MV-4-11 (cell line): ENCODE measurements at regions not wholly inside any gene's neighbourhood (a gene's known extent, or its start where the extent isn't known, plus 50 kb on each side); places are given as distances from the start of the nearest gene placed in this dataset.
"Not testable (repeated sequence)": the region's sequence is repeated elsewhere in the genome, so short reads cannot be mapped to it uniquely, and the experiment has no call there.

Experiments used
- DNase-seq: peaks from one replicate; lab custom pipeline; 2025; lab: John Stamatoyannopoulos, UW

DNA sequence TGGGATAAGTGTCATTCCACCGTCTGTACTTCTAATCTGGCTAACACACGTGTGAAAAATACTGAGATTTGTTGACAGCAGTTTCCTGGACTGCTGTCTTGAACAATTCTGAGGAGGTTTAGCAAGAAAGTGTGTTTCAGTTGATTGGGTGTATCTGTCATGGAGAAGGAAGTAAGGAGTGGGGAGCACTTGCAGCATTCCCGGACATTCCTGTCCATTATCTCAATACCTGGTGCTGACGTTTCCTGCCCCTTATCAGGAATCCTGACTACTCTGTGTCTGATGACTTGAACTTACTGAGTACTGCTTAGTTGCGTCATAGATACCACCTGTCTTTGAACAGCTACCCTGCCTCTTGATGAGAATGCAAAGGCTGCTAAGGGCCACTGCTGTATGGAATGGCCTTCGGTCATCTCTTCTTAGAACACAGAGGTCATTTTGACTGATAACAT is 72.0 kb upstream of the VKORC1L1 start:
- DNase-seq = no peak

DNA sequence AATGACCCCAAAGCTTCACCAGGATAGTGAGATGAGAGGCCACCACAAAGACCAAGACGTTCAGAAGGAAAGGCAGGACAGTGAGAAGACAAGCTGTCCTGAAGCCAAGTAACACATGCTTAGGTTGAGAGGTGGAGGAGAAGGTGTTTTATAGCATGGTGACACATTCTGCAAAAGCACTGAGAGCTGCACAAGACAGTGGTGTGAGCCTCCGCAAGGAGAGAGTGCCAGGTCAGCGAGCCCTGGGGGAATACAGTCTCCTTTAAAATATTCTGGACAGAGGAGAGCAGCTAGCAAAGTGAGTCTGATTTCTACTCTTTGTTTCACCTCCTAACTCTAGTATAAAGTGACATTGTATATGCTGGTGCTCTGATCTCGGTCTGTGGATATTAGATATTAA is 68.0 kb upstream of the VKORC1L1 start:
- DNase-seq = no peak

DNA sequence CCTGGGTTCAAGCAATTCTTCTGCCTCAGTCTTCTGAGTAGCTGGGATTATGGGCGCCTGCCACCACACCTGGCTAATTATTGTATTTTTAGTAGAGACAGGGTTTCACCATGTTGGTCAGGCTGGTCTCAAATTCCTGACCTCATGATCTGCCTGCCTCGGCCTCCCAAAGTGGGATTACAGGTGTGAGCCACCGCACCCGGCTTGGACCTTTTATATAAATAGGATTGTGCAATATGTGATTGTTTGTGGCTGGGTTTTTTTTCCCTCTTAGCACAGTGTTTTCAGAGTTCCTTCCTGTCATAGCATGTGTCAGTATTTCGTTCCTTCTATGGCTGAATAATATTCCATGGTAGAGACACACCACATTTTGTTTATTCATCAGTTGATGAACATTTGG is 65.8 kb upstream of the VKORC1L1 start:
- DNase-seq = not testable (repeated sequence)

DNA sequence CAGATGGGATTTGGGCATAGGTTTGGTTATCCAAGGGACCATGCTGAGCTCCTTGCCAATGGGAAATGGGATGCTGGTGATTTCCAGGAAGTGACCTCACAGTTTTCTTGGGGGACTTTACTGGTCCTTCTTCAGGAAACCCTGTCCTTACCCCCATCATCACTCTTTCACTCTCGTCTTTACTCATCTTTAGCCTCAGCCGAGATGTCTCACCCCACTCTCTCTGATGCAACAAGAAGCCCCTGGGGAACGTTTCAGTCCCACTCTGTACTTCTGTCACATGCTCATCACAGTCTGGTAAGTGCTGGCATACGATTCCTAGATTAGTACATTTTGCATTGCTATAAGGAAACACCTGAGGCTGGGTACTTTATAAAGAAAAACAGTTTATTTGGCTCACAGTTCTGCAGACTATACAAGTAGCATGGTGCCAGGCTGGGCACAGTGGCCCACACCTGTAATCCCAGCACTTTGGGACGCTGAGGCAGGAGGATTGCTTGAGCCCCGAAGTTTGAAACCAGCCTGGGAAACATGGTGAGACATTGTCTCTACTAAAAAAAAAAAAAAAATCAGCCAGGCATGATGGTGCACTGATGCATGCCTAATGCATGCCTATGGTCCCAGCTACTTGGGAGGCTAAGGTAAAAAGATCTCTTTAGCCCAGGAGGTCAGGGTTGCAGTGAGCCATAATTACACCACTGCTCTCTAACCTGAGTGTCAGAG is 63.5 kb upstream of the VKORC1L1 start:
- no peak for DNase-seq

DNA sequence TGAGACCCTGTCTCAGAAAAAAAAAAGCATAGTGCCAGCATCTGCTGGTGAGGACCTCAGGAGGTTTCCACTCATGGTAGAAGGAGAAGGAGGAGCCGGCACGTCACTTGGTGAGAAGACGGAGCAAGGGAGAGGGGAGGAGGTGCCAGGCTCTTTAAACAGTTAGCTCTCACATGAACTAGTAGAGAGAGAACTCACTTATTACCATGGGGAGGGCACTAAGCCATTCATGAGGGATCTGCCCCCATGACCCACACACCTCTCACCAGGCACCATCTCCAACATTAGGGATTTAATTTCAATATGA is 62.9 kb upstream of the VKORC1L1 start:
- DNase-seq = no peak

DNA sequence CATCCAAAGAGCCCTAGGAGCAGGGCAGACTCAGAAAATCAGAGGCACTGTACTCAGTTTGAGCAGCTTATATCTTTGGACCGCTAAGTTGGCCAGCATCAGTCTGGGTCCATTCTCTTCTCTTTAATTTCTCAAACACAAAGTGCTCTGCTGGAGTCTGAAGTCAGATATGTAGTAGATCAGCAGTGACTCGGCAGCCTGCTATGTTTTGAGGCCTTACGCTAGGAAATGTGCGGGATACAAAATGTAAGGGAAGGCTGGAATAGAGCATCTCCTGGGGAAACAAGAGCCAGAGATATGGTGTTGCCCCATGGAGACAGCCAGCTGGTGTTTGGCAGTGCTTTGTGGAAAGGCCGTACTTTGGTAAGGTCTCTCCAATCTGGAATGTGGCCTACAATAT is 60.6 kb upstream of the VKORC1L1 start:
- no peak for DNase-seq

DNA sequence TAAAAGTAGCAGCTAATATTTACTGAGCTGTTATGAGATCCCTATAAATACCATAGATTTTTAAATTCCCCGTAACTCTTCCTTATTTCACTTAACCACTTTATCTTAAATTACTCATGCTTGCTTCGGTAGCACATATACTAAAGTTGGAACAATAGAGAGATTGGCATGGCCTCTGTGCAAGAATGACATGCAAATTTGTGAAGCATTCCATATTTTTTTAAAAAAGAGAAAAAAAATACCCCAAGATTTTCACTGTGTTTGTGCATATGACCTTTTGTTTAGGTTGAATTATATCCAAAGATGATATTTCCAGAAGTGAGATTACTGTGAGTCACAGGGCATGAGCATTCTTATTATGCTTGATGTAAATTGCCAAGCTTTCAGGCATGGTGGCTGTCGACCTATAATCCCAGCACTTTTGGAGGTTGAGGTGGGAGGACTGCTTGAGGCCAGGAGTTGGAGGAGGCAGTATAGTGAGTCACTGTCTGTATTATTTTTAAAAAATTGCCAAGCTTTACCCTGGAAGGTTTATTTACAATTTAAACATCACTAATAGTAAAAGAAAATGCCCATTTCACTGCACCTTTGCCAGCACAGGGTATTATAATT is 58.2 kb upstream of the VKORC1L1 start:
- not testable (repeated sequence) for DNase-seq

DNA sequence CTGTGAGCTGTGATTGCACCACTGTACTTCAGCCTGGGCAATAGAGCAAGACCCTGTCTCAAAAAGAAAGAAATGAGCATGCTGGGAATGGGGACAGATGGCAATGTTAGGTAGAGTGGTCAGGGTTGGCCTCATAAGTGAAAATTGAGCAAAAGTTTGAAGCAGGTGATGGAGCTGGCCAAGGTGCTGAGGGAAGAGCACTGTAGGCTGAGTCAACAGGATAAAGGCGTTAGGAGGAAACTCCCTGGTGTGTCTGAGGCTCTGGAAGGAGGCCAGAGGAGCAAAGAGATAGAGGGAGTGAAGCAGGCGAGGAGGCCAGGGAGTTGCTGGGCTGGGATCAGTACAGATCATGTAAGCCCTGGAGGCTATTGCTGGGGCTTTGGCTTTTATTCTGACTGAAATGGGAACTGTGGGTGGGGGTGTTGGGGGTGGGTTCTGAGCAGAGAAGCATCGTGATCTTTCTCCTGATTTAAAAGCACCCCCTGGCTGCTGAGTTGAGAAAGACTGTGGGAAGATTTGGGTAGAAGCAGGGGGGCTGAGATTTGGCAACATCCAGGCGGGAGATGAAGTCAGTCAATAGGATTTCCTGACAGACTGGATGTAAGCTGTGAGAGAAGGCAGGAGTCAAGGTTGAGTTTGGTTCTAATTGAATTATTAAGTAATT is 52.5 kb upstream of the VKORC1L1 start:
- no peak for DNase-seq
